ENCODE measurements at regions not wholly inside any gene's neighbourhood (a gene's known extent, or its start where the extent isn't known, plus 50 kb on each side); places are given as distances from the start of the nearest gene placed in this dataset.

- in situ Hi-C loops (cut with MboI; ENCODE audit: low sequenced_read_pairs): no loop called here
- no TSS peak for BruUV-seq (replicated peaks)
- dilution Hi-C loops (cut with HindIII; ENCODE audit: low sequenced_read_pairs, unreplicated experiment): no loop called here
- Histone ChIP-seq H2AK9ac (replicated peaks; ENCODE audit: low read depth, low read length, poor library complexity) (no peak overlapping the region), H2BK120ac (ENCODE audit: low read depth, low read length) (no peak overlapping the region), H3K56ac (ENCODE audit: extremely low read depth, insufficient read depth, low read length) (no peak overlapping the region), H3K14ac (replicated peaks; ENCODE audit: low read depth, low read length) (no peak overlapping the region), H4K20me1 (ENCODE audit: insufficient read depth, low read length) (no peaks in the 10 kb centered on the region), H3K4me2 (ENCODE audit: low read depth, low read length) (no peak overlapping the region), H3K27me3 (ENCODE audit: control insufficient read depth, insufficient read depth, low read length) (no peaks in the 10 kb centered on the region), H2BK15ac (ENCODE audit: low read depth, low read length) (no peak overlapping the region), H2BK5ac (ENCODE audit: low read depth, low read length, poor library complexity, severe bottlenecking) (no peak overlapping the region), H3K23ac (ENCODE audit: low read depth, low read length) (no peak overlapping the region), H4K91ac (ENCODE audit: insufficient read depth, low read depth, low read length) (no peak overlapping the region), H4K8ac (ENCODE audit: low read depth in 2 of 2, low read length in 2 of 2) (no peak overlapping the region), H3K79me1 (ENCODE audit: low read depth in 1 of 2, low read length in 2 of 2) (no peaks in the 10 kb centered on the region), H3K4me3 (ENCODE audit: insufficient read depth, low read depth, low read length) (no peak overlapping the region), H3K27ac (ENCODE audit: insufficient read depth, low read length) (no peak overlapping the region), H4K5ac (ENCODE audit: low read depth, low read length) (no peak overlapping the region), H3K9ac (ENCODE audit: low read depth, low read length) (no peak overlapping the region), H2BK20ac (ENCODE audit: low read depth, low read length) (no peak overlapping the region), H3K9me1 (ENCODE audit: insufficient read depth, low read length) (no peaks in the 10 kb centered on the region), H3K36me3 (ENCODE audit: control insufficient read depth, insufficient read depth, low read length) (no peaks in the 10 kb centered on the region), H3K4ac (ENCODE audit: low read depth, low read length) (no peak overlapping the region), H3K18ac (ENCODE audit: low read depth, low read length) (no peak overlapping the region), H2AFZ (replicated peaks; ENCODE audit: low read length, poor library complexity) (no peak overlapping the region), H3K9me3 (ENCODE audit: control insufficient read depth, insufficient read depth, low read length) (no peaks in the 10 kb centered on the region), H2AK5ac (ENCODE audit: low read depth, low read length) (no peak overlapping the region), H3K4me1 (ENCODE audit: control insufficient read depth, insufficient read depth, low read length) (no peaks in the 10 kb centered on the region)
- no CpG with 5 or more reads among the region's 2 CpGs for WGBS, 2 experiments (ENCODE audit: extremely low coverage in 2 of 2, insufficient read length in 1 of 2)
- ATAC-seq (ENCODE audit: low read depth): no peak
- no peak for DNase-seq
- ChIA-PET POLR2A (ENCODE audit: unreplicated experiment) (interaction anchor here (0.5 kb wide), 1 partner anchor 26 kb away, joined by 3 read pairs; no protein-coding TSS in a partner anchor), CTCF (no interaction called here)
- TF ChIP-seq MXI1 (IDR thresholded peaks at IDR 0.05; ENCODE audit: borderline replicate concordance, low read depth, low read length): no peak
- no peak for TF ChIP-seq RFX5 (IDR thresholded peaks at IDR 0.05; ENCODE audit: low read depth, low read length)
- no peak for TF ChIP-seq CEBPB (IDR thresholded peaks at IDR 0.05; ENCODE audit: low read depth, low read length)
- no peak for TF ChIP-seq FOS (IDR thresholded peaks at IDR 0.05; ENCODE audit: low read depth, low read length)
- no peak for TF ChIP-seq USF2 (IDR thresholded peaks at IDR 0.05; ENCODE audit: low read depth, low read length)
- TF ChIP-seq RCOR1 (IDR thresholded peaks at IDR 0.05; ENCODE audit: insufficient replicate concordance, low read length): no peak
- no peak for TF ChIP-seq BHLHE40 (IDR thresholded peaks at IDR 0.05; ENCODE audit: low read depth, low read length)
- TF ChIP-seq, protein P1, sequence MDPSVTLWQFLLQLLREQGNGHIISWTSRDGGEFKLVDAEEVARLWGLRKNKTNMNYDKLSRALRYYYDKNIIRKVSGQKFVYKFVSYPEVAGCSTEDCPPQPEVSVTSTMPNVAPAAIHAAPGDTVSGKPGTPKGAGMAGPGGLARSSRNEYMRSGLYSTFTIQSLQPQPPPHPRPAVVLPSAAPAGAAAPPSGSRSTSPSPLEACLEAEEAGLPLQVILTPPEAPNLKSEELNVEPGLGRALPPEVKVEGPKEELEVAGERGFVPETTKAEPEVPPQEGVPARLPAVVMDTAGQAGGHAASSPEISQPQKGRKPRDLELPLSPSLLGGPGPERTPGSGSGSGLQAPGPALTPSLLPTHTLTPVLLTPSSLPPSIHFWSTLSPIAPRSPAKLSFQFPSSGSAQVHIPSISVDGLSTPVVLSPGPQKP (IDR thresholded peaks at IDR 0.05; ENCODE audit: borderline replicate concordance, low read depth, low read length): no peak
- no peak for TF ChIP-seq MAZ (IDR thresholded peaks at IDR 0.05; ENCODE audit: borderline replicate concordance, low read depth, low read length)
- no peak for TF ChIP-seq NFE2L2 (IDR thresholded peaks at IDR 0.05; ENCODE audit: low read depth, low read length)
- no peak for TF ChIP-seq RAD21 (IDR thresholded peaks at IDR 0.05; ENCODE audit: low read length)
- TF ChIP-seq CHD1 (IDR thresholded peaks at IDR 0.05; ENCODE audit: low read depth, low read length): no peak
- intact Hi-C loops (cut with micrococcal nuclease): no loop called here
Measured at GRCh38 chr13:85278851-85279250, 520.4 kb downstream of the SLITRK6 start.

All from IMR-90 (cell line).